Chondrocyte (in vitro differentiated cells): ENCODE measurements at regions not wholly inside any gene's neighbourhood (a gene's known extent, or its start where the extent isn't known, plus 50 kb on each side); places are given as distances from the start of the nearest gene placed in this dataset.

Experiments
- DNase-seq: peaks from one replicate; pipeline ENCODE4 v3.0.0; 2021; ENCODE audit warnings: mixed read lengths, low spot score
- H3K27ac Mint-ChIP-seq: one replicate; pipeline ENCODE4 v1.8.0; 2021; ENCODE audit warnings: mild to moderate bottlenecking, moderate library complexity, mixed read lengths; ENCODE audit not compliant: unreplicated experiment
- H3K27me3 Mint-ChIP-seq: 2 replicates; pipeline ENCODE4 v1.8.0; 2021; ENCODE audit warnings: low read depth, mixed read lengths
- H3K36me3 Mint-ChIP-seq: 2 replicates; pipeline ENCODE4 v1.8.0; 2021; ENCODE audit warnings: low read depth, mixed read lengths
- H3K4me1 Mint-ChIP-seq: 2 replicates; pipeline ENCODE4 v1.8.0; 2021; ENCODE audit warnings: low read depth, mild to moderate bottlenecking, mixed read lengths
- H3K4me3 Mint-ChIP-seq: one replicate; pipeline ENCODE4 v1.8.0; 2021; ENCODE audit warnings: mild to moderate bottlenecking, moderate library complexity, mixed read lengths; ENCODE audit not compliant: unreplicated experiment
- H3K9me3 Mint-ChIP-seq: 2 replicates; pipeline ENCODE4 v1.8.0; 2021; ENCODE audit warnings: low read depth, mixed read lengths
- TF ChIP-seq, protein P1 (sequence below): fragments of 200-600 bp; sonication (generic); IDR thresholded peaks from 2 replicates; pipeline ENCODE4 v1.5.0; 2021; ENCODE audit warnings: antibody characterized with exemption, mild to moderate bottlenecking, moderate library complexity

DNA sequence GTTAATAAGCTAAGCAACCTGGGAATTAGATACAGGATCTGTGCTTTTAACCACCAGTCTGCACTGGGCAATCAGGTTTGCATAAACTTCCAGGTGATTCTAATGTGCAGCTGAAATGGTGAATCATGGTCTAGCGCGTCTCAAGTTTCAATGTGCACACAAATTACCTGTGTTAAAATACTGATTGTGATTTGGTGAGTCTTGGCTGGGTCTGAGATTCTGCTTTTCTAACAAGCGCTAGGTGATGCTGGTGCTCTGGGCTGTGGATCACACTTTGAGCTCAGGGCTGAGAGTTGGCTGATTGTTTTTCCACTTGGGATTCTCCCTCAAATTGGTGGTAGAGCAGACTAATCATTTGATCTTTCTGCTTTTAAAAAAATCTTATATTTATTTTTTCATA lies 124.8 kb downstream of the C12orf75 start:
- H3K4me3 Mint-ChIP-seq, result no peak overlapping the region
- H3K27me3 Mint-ChIP-seq, result no peaks in the 10 kb centered on the region

DNA sequence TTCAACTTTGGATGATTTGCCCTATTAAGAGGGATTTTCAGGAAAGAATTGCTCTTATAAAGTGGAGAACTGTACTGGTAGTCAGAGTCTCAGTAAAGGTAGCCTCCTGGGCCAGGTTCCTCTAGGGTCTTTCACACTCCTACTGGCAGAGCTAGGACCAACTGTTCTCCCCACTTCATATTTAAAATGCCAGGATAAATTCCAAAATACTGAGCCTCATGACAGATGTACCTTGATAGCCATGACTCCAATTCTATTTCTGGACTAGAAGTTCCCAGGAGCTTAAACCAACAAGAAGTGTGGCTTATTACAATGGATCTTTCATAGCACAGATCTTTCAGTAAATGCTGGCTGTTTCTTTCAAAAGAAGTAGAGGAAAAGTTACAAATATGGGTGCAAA lies 126.5 kb downstream of the C12orf75 start:
- no peak for DNase-seq
- H3K4me1 Mint-ChIP-seq, result peaks cover 68% of the 10 kb centered on the region
- no peak overlapping the region for H3K4me3 Mint-ChIP-seq
- H3K36me3 Mint-ChIP-seq, result peaks cover 3% of the 10 kb centered on the region
- no peaks in the 10 kb centered on the region for H3K27me3 Mint-ChIP-seq
- peaks cover 10% of the 10 kb centered on the region for H3K9me3 Mint-ChIP-seq
- peak overlapping the region; percentile 55 for H3K27ac Mint-ChIP-seq
- TF ChIP-seq, protein P1, sequence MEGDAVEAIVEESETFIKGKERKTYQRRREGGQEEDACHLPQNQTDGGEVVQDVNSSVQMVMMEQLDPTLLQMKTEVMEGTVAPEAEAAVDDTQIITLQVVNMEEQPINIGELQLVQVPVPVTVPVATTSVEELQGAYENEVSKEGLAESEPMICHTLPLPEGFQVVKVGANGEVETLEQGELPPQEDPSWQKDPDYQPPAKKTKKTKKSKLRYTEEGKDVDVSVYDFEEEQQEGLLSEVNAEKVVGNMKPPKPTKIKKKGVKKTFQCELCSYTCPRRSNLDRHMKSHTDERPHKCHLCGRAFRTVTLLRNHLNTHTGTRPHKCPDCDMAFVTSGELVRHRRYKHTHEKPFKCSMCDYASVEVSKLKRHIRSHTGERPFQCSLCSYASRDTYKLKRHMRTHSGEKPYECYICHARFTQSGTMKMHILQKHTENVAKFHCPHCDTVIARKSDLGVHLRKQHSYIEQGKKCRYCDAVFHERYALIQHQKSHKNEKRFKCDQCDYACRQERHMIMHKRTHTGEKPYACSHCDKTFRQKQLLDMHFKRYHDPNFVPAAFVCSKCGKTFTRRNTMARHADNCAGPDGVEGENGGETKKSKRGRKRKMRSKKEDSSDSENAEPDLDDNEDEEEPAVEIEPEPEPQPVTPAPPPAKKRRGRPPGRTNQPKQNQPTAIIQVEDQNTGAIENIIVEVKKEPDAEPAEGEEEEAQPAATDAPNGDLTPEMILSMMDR, result no peak

More for the DNA sequence above, 124.8 kb downstream of the C12orf75 start:
- no peak overlapping the region for H3K27ac Mint-ChIP-seq
- TF ChIP-seq, protein P1, result no peak
- DNase-seq, result no peak
- peaks cover 3% of the 10 kb centered on the region for H3K36me3 Mint-ChIP-seq
- peaks cover 68% of the 10 kb centered on the region for H3K4me1 Mint-ChIP-seq
- peaks cover 10% of the 10 kb centered on the region for H3K9me3 Mint-ChIP-seq

DNA sequence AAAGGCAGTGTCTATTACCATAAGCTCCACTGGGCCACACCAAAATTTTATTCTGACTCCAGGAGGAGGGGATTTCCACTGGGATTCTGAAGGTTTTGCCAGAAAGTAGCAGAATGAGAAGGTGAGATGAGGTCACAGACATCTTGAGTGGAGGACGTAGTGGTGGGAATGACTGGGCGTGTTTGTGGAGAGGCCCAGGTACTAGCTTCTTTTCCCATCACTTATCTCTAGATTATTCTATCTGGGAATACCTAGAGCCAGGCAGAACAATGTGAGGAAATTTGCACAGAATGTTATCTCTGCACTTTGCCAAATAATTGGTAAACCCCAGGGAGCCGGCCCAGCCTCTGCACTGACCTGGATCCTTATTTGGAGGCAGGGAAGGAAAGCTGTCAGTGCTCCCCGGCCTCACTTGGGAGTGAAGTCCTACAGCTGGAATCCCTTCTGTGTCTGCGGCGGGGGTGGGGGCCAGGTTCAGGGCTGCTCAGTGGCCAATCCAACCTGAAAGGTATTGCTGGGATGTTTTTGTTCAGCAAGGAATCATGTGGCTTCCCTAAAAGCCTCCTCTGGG lies 129.4 kb downstream of the C12orf75 start:
- DNase-seq, result no peak
- TF ChIP-seq, protein P1, result no peak
- Mint-ChIP-seq H3K4me3 (no peak overlapping the region), H3K9me3 (peaks cover 10% of the 10 kb centered on the region), H3K27me3 (no peaks in the 10 kb centered on the region), H3K4me1 (peaks cover 74% of the 10 kb centered on the region), H3K36me3 (peaks cover 3% of the 10 kb centered on the region), H3K27ac (peak overlapping the region; percentile 72)

DNA sequence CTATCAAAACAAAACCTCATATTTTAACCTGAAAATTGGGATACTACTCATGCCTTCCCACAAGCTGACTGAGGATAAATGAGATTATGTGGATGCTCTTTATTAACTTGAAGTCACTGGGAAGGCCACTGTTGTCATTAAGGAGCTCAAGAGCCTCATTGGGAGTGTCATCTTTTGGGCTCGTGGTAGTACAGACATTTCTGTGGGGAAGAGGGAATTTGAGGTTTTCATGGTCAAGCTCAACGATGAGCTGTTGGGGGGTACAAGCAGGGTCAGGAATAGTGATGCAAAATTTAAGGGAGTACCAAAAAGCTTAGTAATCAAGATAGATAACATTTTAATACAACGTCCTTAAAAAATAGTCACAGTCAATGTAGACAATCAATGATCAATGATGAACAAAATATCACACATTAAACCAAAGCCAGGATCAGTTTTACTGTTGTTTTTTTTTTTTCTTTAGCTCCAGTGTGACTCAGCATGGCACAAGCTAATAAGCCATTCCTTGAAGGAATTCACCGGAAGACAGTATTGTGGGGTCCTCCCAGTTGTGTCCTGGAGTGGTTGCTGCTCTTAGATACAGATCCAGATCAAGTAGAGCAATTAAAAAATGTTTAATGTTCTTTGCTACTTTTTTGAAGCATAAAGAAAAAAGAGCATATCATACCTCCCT lies 130.9 kb downstream of the C12orf75 start:
- Mint-ChIP-seq H3K27me3 (no peaks in the 10 kb centered on the region), H3K9me3 (peaks cover 10% of the 10 kb centered on the region), H3K27ac (peak overlapping the region; percentile 82), H3K4me1 (peaks cover 74% of the 10 kb centered on the region), H3K4me3 (no peak overlapping the region), H3K36me3 (peaks cover 3% of the 10 kb centered on the region)
- DNase-seq, result no peak
- TF ChIP-seq, protein P1, result no peak

GRCh38 chr12:105461944-105462762 lies 131.7 kb downstream of the C12orf75 start:
- H3K4me1 Mint-ChIP-seq, result peaks cover 68% of the 10 kb centered on the region
- TF ChIP-seq, protein P1, result no peak

More at GRCh38 chr12:105461944-105462762, 131.7 kb downstream of the C12orf75 start:
- H3K36me3 Mint-ChIP-seq, result peaks cover 5% of the 10 kb centered on the region
- no peak overlapping the region for H3K4me3 Mint-ChIP-seq
- no peak for DNase-seq
- peak overlapping the region; percentile 82 for H3K27ac Mint-ChIP-seq
- H3K9me3 Mint-ChIP-seq, result peaks cover 13% of the 10 kb centered on the region
- no peaks in the 10 kb centered on the region for H3K27me3 Mint-ChIP-seq
